ENCODE measurements at regions not wholly inside any gene's neighbourhood (a gene's known extent, or its start where the extent isn't known, plus 50 kb on each side); places are given as distances from the start of the nearest gene placed in this dataset.

DNA sequence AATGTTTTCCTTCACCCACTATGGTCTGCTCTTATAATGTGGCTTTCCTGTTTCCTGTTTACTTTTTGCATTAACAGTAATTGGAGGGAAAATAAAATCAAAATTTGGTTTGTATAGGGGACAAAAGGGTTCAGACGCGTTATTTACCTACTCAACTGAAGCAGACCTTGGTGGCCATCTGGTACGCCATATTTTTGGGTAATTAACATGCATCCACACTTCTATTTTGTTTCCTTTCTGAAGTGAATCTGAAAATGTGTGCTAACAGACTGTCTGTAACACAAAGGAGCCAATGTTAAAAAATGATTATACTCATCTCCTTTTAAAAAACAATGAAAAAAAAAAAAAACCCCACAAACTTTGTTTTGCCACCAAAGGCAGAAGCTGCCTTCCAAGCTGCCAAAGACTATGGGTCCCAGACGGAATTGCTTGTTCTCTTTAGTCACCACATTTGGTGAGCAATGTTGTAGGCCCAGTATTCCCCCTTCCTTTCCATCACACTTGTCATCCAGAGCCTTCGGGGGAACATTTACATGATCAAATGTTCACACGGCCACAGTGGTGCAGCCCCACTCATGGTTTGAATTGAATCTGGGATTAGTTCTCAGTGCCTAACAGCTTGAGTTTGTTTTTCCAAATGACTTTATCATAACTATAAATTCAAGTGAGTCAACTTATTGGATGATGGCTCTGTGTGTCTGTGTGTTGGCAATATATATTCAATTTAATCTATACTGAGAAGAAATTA is 323.7 kb upstream of the CD180 start:
- no peak overlapping the region for H2AFZ ChIP-seq (ENCODE audit: low read length)

More for the DNA sequence above, 323.7 kb upstream of the CD180 start:
- H3K79me1 ChIP-seq (ENCODE audit: insufficient read depth, low read depth, low read length, poor library complexity, severe bottlenecking): no peaks in the 10 kb centered on the region
- no peak overlapping the region for H2BK12ac ChIP-seq (ENCODE audit: insufficient read length, low read depth, low read length)
- TF ChIP-seq, protein P1, sequence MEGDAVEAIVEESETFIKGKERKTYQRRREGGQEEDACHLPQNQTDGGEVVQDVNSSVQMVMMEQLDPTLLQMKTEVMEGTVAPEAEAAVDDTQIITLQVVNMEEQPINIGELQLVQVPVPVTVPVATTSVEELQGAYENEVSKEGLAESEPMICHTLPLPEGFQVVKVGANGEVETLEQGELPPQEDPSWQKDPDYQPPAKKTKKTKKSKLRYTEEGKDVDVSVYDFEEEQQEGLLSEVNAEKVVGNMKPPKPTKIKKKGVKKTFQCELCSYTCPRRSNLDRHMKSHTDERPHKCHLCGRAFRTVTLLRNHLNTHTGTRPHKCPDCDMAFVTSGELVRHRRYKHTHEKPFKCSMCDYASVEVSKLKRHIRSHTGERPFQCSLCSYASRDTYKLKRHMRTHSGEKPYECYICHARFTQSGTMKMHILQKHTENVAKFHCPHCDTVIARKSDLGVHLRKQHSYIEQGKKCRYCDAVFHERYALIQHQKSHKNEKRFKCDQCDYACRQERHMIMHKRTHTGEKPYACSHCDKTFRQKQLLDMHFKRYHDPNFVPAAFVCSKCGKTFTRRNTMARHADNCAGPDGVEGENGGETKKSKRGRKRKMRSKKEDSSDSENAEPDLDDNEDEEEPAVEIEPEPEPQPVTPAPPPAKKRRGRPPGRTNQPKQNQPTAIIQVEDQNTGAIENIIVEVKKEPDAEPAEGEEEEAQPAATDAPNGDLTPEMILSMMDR (conservative IDR thresholded peaks at IDR 0.05): no peak
- no peak overlapping the region for H4K8ac ChIP-seq (replicated peaks; ENCODE audit: insufficient read length, low read depth, low read length)
- H2AK5ac ChIP-seq (ENCODE audit: insufficient read length, low read length): no peak overlapping the region
- no peaks in the 10 kb centered on the region for H3K23me2 ChIP-seq (ENCODE audit: insufficient read length, low read depth, low read length, poor library complexity, severe bottlenecking)
- H3K23ac ChIP-seq (ENCODE audit: insufficient read length, low read depth, low read length): no peak overlapping the region
- H3K4me1 Mint-ChIP-seq: 0 out of 4 replicates have a peak, but pooled peaks cover 0 to 2% of the 10 kb centered on the region in 2 experiments
- H2BK15ac ChIP-seq (ENCODE audit: low read depth, low read length): no peak overlapping the region
- no peak overlapping the region for H3K4ac ChIP-seq (ENCODE audit: low read depth, low read length)
- H4K20me1 ChIP-seq (ENCODE audit: control insufficient read depth, insufficient read depth, insufficient read length): no peaks in the 10 kb centered on the region
- no peaks in the 10 kb centered on the region for H3K9me3 ChIP-seq (ENCODE audit: control insufficient read depth, low read depth, low read length)
- no peak overlapping the region for H3K4me3 Mint-ChIP-seq
- no CpG with 5 or more reads among the region's 6 CpGs for WGBS (ENCODE audit: extremely low coverage, insufficient read length, low lambda C conversion rate)
- H2BK5ac ChIP-seq (ENCODE audit: insufficient read length, low read length): no peak overlapping the region
- H4K91ac ChIP-seq (ENCODE audit: insufficient read length, low read depth, low read length): no peak overlapping the region
- H3K56ac ChIP-seq (ENCODE audit: insufficient read length, low read depth, low read length): no peak overlapping the region
- H3K9ac ChIP-seq (ENCODE audit: extremely low read depth, insufficient read length, low read length): no peak overlapping the region
- H3K27ac Mint-ChIP-seq: no peak overlapping the region
- DNase-seq: no peak
- H3K18ac ChIP-seq (ENCODE audit: insufficient read length, low read depth, low read length): no peak overlapping the region
- no peaks in the 10 kb centered on the region; a peak in 1 of 7 replicates for H3K36me3 Mint-ChIP-seq (ENCODE audit: insufficient read depth in 1 of 3, low read depth in 3 of 3)
- no peak overlapping the region for H3K4me2 ChIP-seq (ENCODE audit: insufficient read depth, insufficient read length, low read length)
- no peaks in the 10 kb centered on the region for H3K27me3 ChIP-seq (ENCODE audit: insufficient read depth, low read length)
- H3K27ac ChIP-seq (ENCODE audit: insufficient read length, low read depth, low read length): no peak overlapping the region
- H3K14ac ChIP-seq (ENCODE audit: insufficient read depth, low read length): no peak overlapping the region
- no peaks in the 10 kb centered on the region for H3K27me3 Mint-ChIP-seq (ENCODE audit: low read depth)
- no peak overlapping the region for H3T11ph ChIP-seq (ENCODE audit: low read length)
- H2BK20ac ChIP-seq (ENCODE audit: low read depth, low read length, poor library complexity, severe bottlenecking): no peak overlapping the region
- H2BK120ac ChIP-seq (ENCODE audit: low read depth, low read length, poor library complexity, severe bottlenecking): no peak overlapping the region
- peaks cover 3 to 4% of the 10 kb centered on the region in 2 experiments; a peak in 3 of 5 replicates for H3K9me3 Mint-ChIP-seq
- no peaks in the 10 kb centered on the region for H3K4me1 ChIP-seq (ENCODE audit: insufficient read depth, low read length)
- no peak overlapping the region for H4K5ac ChIP-seq (ENCODE audit: insufficient read length, low read depth, low read length)
- H3K79me2 ChIP-seq (ENCODE audit: insufficient read depth, low read length): no peaks in the 10 kb centered on the region
